HG02678 (cell line): ENCODE measurements at regions not wholly inside any gene's neighbourhood (a gene's known extent, or its start where the extent isn't known, plus 50 kb on each side); places are given as distances from the start of the nearest gene placed in this dataset.

Source experiments
- ATAC-seq: cut with Tn5 transposase; IDR thresholded peaks from one replicate; pipeline ENCODE4 v1.9.1; 2021; ENCODE audit warnings: mild to moderate bottlenecking, moderate library complexity; ENCODE audit not compliant: unreplicated experiment

DNA sequence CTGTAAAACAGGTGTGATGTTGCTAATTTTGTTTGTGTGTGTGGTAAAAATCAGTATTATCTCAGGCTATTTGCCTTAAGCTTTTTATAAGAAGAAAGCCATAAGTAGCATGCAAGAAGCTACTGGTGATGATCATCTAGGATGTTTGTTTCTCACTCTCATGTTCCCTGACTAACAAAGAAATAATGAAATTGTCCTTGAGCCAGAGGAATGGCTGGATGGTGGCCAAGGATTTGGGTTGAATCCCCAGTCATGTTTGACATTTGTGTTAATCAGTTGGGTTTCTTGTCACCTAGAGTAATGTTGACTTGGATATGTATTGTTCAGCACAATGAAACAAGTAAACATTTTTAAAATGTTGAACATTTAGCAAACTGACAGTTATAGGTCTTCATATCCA is 496.8 kb upstream of the ZEB2 start:
- ATAC-seq = no peak

DNA sequence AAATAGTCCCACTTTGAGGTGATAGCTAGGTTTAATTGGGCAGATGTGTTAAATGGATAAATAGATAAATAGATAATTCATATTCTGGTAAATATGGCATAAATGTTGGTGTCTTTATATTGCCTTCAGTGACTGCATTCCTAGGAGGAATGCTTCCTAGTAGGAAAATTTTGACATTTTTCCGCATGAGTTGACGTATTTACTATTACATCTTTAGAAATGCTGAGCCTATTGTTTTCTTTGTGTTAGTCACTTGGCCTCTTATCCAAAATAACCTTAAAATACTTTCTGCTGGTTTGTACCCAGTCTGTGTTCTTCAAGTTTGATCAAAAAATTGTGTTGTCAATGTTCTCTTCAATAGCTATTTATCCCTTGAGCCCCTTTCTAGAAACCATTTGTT is 495.6 kb upstream of the ZEB2 start:
- ATAC-seq = no peak

DNA sequence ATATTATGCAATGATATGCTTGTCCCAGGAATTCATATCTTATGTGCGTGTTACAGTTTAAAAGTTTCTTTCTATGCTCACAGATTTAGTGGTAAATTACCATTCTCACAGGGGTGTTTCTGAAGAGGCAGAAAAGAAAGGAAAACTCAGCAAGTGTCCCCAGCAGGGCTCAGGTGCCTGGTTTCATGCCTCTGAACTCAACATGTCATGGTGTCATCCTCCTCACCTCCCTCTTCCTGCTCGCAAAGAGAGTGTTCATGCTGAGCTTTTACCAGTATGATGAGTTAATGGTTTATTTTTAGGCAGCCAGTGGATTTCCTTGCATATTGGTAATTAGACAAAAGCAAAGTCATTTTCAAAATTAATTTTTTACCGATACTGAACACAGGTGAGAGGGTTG is 492.9 kb upstream of the ZEB2 start:
- ATAC-seq = no peak

DNA sequence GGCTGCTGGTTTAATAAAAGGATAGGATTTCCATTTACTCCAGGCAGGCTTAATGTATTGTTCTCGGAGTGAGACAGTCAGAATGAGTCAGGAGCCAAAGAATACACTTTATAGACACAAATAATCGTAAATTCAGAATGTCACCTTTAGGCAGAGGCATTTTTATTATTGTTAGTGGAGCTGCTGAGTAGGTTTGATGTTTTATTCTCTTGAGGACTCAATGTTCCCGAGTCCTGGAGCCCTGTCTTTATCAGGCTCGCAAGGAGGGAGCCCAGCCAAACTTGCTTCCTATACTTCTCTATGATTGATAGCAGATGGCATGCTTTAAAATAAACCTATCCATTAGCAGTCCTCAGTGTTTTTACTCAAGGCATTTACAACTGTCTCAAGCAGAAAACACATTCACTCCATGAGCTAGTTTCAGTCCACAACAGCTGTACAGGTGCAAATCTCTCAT is 492.3 kb upstream of the ZEB2 start:
- no peak for ATAC-seq

DNA sequence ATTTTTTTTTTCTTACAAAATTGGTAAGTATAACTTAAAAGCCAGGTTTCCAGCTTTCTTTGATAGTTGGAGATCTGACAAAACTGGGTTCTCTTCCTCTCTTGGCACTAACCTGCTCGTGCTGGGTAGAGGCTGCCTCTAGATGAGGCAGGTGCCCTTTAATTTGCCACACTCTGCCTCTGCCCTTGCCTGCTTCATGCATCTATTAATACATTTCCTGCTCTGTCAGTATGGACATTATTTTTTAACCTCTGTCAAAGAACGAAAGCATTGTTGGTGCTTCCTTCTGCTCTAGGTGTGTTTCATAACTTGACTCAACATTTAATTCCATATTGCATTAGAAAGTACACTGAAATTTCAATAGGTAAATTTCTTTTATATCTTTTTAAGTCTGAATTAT is 490.7 kb upstream of the ZEB2 start:
- ATAC-seq = no peak

DNA sequence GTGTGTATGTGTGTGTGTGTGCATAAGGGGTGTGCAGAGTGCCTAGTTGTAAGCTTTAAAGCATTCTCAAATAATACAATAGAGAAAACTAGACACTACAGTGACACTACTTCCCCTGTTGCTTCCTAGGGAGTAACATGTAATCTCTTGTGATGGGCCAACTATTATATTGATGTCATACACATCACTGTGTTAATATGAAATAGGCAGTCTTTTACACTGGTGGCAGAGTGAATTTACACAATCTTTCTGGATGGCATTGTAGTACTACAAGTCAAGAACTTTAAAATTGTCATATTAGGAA is 488.0 kb upstream of the ZEB2 start:
- ATAC-seq = no peak

DNA sequence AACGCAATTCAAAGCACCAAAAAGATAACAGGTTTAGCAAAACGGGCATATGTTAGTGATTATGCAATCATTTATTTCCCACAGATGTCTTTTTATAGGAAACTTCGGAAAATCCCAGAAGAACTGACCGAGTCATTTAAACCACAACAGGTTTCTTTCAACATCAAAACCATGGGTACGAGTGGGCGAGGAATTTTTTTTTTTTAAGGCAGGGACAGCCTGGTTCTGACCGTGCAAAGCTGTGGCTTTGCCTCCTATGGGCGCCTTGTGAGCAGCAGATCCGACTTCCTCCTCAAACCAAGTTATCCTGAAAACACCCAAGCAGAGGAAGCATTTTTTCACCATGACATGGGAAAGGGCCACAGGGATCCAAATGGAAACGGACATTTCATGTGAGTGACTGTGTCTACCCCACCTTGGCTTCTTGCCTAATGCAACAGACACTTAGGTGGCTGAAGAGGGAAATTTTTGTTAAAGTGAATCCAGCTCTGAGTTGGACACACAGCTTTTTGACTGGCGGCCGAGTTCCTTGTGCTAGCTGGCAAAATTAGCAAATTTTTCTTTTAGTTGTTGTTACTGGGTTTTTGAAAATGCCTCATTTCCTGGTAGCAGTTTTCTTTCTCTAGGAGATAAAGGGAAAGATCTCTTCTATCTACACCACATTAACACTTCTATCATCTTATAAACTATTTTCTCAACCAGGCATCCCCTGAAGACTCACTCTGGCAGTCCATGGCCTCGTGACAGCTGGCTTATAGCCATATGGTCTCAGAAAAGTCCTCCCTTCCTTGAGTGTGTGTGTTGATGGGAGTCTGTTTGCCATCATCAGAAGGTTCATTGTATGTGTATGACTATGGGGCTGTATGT is 487.4 kb upstream of the ZEB2 start:
- no peak for ATAC-seq

DNA sequence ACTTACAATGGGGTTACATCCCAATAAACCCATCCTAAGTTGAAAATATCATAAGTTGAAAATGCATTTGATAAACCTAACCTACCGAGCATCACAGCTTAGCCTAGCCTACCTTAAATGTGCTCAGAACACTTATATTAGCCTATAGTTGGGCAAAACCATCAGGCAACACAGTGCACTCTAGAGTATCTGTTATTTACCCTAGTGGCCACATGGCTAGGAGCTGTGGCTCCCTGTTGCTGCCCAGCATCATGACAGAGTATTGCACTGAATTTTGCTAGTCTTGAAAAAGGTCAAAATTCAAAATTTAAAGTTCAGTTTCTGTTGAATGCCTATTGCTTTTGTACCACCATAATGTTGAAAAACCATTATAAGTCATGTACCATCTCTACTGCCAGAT is 482.7 kb upstream of the ZEB2 start:
- no peak for ATAC-seq

DNA sequence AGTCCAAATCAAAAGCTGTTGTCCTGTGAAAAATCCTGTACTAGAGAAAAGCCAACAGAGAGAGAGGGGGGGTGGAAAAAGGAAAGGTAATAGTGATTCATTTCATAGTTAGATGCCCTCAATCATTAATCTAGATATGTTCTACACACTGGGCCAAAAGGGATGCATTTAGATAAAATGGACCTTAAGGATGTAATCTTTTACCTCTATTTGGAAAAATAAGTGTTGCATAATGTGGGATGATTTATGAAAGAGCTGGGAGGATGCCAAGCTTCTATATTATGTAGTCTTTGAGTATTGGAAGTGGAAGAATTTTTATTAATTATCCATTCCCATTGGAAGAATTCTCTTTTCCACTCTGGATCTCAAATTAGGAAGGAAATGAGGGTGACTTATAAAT is 480.5 kb upstream of the ZEB2 start:
- no peak for ATAC-seq

DNA sequence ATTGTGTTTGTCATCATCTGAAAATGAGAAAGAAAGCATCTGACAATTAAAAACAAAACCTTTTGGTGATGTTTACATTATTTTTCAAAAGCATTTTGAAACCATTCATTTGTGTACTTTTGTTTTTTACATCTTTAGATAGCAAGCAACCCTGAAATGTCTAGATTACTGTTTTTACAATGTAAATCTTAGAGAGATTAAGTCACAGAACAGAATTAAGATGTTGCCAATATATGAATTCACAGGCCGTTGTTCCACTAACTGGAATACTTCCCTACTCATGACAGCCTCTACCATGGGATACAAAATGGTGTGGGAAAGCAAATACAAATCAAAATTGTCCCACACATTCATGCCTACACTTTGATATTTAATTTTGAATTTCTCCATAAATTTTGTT is 480.0 kb upstream of the ZEB2 start:
- no peak for ATAC-seq

DNA sequence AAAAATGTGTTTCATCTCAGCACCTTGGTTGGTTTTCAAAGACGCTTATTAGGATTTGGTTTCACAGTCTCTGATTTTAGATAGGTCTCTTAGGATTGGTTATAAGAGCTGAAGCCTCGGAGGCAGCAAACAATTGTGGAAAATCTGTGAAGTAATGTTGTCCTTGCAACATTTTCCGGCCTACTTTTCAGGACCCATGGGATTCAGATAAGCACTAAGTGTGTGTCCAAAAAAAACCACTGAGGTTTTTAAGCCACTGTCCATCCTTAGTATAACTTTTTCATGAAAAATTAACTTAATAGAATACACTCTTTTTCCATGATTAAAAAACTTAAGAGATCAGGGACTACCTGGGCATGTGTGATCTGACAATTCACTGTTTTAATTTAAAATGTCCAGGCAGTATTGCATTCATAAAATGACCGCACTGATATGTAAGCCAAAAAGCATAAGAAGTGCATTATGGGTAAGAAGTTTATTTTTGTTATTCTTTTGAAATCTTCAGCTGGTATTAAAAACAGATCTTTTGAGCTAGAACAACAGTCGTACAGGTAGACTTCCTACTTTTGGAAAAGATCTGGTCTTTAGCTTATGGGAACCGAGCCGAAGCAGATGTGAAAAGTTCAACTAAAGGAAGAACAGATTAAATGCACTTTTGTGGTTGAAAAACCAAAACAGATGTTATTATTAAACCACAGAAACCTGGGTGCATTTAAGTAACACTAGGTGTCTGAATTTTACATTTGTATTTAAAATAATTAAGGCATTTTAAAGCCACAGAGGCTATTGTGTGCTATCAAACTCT is 479.4 kb upstream of the ZEB2 start:
- no peak for ATAC-seq

DNA sequence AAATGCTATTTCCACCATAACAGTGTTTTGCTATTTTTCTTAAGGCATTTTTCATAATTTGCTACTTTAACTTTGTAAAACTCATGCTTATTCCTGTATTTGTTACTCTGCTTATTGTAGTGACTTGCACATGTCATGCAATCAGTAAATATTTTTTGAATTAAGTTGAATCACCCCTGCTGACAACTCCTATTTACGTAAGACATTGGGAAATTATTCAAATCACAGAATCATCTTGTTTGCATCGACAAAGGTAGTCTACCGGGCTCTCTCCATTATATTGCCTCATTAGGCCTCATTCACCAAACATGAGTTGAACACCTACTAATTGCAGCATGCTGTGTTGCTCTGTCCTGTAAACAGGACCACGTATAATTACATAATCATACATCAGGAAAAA is 478.5 kb upstream of the ZEB2 start:
- no peak for ATAC-seq

DNA sequence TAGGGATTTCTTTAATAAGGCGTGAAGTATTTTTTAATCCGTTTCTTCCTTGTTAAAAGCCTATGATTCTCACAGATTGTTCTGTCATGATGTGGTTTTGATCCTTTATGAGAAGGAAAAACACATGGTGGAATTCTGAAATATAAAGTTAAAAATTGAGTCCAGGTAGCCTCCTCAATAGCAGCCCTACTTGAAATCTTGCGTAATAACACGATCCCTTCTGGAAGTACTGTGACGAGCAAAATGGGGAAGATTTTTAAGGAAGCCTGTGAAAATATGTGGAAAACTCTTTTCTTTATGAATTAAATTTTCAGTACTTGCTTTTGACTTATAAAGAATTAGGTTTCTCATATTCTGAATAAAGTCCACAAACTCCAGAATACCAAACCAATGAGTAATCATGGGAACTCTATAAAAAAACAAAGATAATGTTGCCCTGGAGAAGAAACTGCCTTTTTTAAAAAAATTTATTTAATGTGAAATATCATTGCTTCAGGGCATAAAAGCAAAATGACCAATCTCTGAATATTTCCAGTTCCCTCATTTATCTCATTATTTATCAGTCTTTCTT is 476.4 kb upstream of the ZEB2 start:
- no peak for ATAC-seq

DNA sequence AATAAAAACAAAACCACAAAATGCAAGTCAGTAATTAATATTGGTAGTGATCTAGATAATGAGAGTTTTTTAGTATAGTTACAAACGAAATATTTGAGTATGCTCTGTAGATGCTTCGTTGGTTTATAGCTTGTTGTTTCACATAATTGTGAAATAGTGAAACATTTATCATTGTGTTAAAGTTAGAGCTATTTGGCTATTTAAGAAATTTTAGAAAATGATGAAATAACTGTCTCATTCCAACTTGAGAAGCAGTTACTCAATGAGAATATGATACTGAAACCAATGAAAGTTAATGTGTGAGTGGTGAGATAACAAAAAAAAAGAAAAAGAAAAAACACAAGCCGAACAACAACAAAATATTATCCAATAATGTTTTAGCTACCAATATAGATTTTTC is 475.6 kb upstream of the ZEB2 start:
- ATAC-seq = no peak

DNA sequence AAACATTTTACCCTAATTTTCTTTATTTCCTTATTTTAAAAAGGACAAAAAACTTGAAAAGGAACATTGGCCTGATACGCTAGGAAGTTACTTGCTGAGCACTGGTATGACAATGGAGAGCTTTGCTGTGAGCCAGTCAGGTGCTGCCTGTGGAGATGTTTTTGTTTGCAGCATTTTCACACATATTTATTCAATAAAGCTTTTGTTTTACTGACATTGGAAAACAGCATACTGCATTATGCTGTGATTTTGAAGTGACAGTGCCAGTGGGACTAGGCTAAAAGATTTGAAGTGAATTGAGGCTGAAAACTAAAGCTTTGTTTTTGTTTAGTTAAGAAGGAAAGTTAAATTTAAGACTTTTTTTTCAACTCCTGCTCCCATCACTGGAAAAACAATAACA is 470.7 kb upstream of the ZEB2 start:
- ATAC-seq = no peak

DNA sequence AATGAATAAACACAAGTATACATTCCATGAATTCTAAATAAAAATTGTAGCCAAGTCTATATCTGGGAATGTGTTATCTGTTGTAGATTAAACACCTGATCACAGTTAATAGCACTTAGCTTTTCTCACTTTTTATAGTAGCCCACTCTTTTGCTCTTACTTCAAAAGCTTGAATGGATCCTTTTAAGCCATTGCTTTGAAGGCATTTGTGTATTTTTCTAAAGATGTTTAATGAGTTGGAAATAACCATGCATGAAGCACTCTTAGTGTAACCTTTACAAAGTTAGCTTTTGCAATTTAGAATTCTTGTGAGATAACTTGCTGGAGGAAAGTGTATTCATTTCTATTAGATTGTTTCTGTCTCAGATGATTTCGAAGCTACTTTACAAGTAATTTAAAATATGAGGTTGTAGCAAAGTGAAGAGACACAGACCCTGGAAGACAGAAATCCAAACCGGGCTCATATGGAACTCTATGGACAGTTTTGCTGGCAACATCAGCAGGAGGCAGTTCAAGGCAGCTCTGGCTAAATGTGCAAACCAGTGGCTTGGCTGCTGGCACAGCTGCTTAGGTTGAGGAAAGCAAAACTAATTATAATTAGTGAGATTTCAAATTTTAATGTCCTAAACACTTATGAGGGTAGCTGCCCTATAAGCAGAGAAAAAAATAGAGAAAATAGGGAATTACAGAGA is 469.8 kb upstream of the ZEB2 start:
- no peak for ATAC-seq

DNA sequence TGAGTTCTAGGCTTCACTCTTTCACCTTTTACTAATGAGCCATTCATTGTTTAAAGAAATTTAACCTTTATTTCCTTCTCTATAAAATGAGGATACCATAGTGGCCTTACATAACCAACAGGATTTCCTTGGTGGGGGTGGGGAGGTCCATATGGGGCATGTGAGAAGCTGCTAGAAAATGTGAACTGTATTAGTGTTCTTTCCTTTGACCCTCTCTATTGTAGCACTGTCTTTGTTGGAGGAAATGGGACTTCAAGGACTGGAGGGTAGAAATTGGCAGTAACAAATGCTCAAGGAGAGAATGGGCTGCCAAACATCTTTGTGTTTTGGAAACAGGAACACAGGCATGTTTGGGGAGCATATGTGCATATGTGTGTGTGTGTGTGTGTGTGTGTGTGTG is 468.7 kb upstream of the ZEB2 start:
- no peak for ATAC-seq

DNA sequence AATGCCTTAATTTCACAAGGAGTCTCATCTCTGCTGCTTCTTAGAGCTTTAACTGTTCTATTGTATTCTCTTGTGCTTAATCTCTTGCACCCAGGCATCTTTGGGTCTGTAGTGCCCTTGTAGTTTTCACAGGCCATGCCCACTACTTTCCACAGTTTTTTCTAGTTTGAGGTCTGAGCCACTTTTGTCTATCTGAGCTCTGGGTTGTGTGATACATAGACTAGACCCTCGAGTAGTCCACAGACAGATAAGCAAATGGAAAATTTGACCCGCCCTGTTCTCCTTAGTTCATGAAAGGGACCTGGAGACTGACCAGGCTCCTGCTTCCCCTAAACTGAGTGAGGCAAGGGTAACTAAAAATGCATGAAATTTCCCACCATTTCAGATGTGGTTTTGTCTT is 466.8 kb upstream of the ZEB2 start:
- ATAC-seq = no peak

DNA sequence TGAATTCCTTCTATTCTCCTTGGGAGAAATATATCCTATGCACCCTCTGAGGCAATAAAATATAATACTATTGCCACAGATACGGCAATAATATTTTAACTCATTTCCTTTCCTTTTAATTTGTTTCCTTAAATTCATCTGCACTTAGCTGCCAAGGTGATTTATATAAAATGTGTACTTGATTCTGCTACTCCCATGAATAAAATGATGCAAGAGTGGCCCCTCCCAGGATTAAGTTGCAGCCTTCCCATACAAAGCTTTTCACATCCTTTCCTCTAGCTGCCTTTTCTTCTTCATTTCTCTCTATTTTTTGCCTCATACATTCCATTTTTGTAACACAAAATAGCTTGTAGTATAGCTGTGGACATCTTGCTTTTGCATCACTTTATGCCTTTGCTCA is 464.1 kb upstream of the ZEB2 start:
- no peak for ATAC-seq

DNA sequence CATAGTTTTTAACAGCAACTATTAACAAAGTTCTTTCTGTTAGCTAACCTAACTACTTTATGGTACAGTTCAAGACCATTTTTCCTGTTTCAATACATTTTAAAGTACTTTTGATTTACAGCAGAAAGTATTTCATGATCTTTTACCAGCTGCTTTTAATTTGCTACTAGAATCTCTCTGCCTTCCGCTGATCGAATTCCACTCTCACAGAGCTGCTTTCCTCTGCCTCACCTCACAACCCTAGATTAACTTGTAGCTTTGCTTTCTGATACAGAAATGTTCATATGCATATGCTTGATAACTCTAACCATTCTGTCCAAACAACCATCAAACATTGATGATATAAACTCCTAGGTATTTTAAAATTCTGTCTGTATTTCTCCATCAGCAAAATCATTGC is 463.2 kb upstream of the ZEB2 start:
- no peak for ATAC-seq

DNA sequence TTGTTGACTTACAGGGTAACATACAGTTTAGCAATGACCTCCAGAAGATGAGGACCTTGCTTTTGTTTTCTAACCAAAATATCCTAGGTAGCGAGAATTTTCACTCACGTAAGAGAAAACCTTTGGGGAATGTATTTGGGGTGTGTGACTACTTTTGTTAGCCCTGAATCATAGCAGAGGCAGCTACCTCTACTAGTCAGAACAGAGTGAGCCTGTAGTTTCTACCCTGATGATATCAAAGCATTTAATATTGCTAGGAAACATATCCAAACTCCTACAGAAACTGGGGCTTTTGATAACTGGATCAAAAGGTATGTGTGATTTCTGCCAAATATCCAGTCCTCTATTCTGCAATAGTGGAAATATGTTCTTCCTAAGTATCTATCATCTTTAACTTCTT is 462.6 kb upstream of the ZEB2 start:
- ATAC-seq = no peak

DNA sequence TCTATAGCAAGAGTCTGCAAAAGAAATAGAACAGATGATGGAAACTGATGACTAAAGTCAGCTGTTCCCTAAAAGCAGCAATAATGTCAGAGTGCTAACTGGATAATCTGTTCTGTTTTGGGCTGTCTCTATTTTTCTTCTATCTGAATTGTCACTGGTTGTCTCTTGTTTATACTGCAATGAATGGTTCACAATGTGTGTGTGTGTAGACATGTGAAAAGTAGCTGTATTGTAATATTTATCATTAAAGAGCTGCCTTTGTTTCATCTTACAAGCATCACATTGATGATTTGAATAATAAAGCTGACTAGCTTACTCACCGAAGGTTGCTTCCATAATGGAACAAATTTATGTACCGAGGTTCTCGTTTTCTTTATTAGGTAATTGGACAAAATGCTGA is 456.0 kb upstream of the ZEB2 start:
- no peak for ATAC-seq
